ENCODE measurements at regions not wholly inside any gene's neighbourhood (a gene's known extent, or its start where the extent isn't known, plus 50 kb on each side); places are given as distances from the start of the nearest gene placed in this dataset.
A peak's percentile ranks its signal among the peaks of the same experiment; 100 is the strongest.
"Not testable (repeated sequence)": the region's sequence is repeated elsewhere in the genome, so short reads cannot be mapped to it uniquely, and the experiment has no call there.

GRCh38 chr7:133167300-133167699 is 85.4 kb upstream of the CHCHD3 start:
- in situ Hi-C loops (cut with MboI; ENCODE audit: low pct_unique_long_range_greater_than_20kb in 2 of 9, low sequenced_read_pairs in 9 of 9, unreplicated experiment in 9 of 9): no loop called here
- H3K27ac ChIP-seq: no peak overlapping the region
- peaks cover 0 to 8% of the 10 kb centered on the region in 2 donors for H3K4me1 ChIP-seq (replicated peaks in 1 of 2)
- 20 to 75% (median 61%) methylated on average over 1 to 5 of the region's 5 CpGs; no CpG with 5 or more reads in 2 of the 10 experiments for WGBS, 10 experiments
- no peak for ATAC-seq (replicated peaks in 6 of 8)
- no peak overlapping the region for H3K4me3 ChIP-seq

GRCh38 chr7:133169167-133169822 is 83.6 kb upstream of the EXOC4 start:
- ATAC-seq (replicated peaks in 6 of 8); H3K27ac ChIP-seq; in situ Hi-C loops (cut with MboI; ENCODE audit: low pct_unique_long_range_greater_than_20kb in 2 of 9, low sequenced_read_pairs in 9 of 9, unreplicated experiment in 9 of 9); H3K4me1 ChIP-seq (replicated peaks in 1 of 2); H3K4me3 ChIP-seq: not testable (repeated sequence)
- 45 to 100% (median 87%) methylated on average over 1 to 6 of the region's 11 CpGs; no CpG with 5 or more reads in 2 of the 10 experiments for WGBS, 10 experiments

- ATAC-seq (replicated peaks in 6 of 8); in situ Hi-C loops (cut with MboI; ENCODE audit: low pct_unique_long_range_greater_than_20kb in 2 of 9, low sequenced_read_pairs in 9 of 9, unreplicated experiment in 9 of 9); H3K4me1 ChIP-seq (replicated peaks in 1 of 2); H3K27ac ChIP-seq; H3K4me3 ChIP-seq: not testable (repeated sequence)
- no CpG with 5 or more reads among the region's 24 CpGs for WGBS, 10 experiments
Observed at GRCh38 chr7:133177476-133177875, 75.4 kb upstream of the EXOC4 start.

GRCh38 chr7:133180717-133181116 is 72.2 kb upstream of the EXOC4 start:
- 0 to 83% (median 64%) methylated on average over 1 to 4 of the region's 4 CpGs; no CpG with 5 or more reads in 4 of the 10 experiments for WGBS, 10 experiments
- H3K4me3 ChIP-seq: no peak overlapping the region
- in situ Hi-C loops (cut with MboI; ENCODE audit: low pct_unique_long_range_greater_than_20kb in 2 of 9, low sequenced_read_pairs in 9 of 9, unreplicated experiment in 9 of 9): no loop called here
- ATAC-seq (replicated peaks in 6 of 8): no peak
- H3K4me1 ChIP-seq (replicated peaks in 1 of 2): no peaks in the 10 kb centered on the region
- H3K27ac ChIP-seq: no peak overlapping the region

GRCh38 chr7:133183042-133183794 is 69.7 kb upstream of the EXOC4 start:
- Histone ChIP-seq H3K4me1 (replicated peaks in 1 of 2) (no peaks in the 10 kb centered on the region), H3K27ac (no peak overlapping the region), H3K4me3 (no peak overlapping the region)
- ATAC-seq (replicated peaks in 6 of 8): peak in 2 of 8 experiments; percentile 53 to 86
- WGBS, 10 experiments: 40 to 100% (median 89%) methylated on average over 1 to 6 of the region's 10 CpGs; no CpG with 5 or more reads in 2 of the 10 experiments
- in situ Hi-C loops (cut with MboI; ENCODE audit: low pct_unique_long_range_greater_than_20kb in 2 of 9, low sequenced_read_pairs in 9 of 9, unreplicated experiment in 9 of 9): no loop called here

GRCh38 chr7:133183969-133184368 is 68.9 kb upstream of the EXOC4 start:
- in situ Hi-C loops (cut with MboI; ENCODE audit: low pct_unique_long_range_greater_than_20kb in 2 of 9, low sequenced_read_pairs in 9 of 9, unreplicated experiment in 9 of 9): no loop called here
- H3K27ac ChIP-seq: no peak overlapping the region
- no peaks in the 10 kb centered on the region for H3K4me1 ChIP-seq (replicated peaks in 1 of 2)
- 13 to 80% (median 30%) methylated on average over 1 to 2 of the region's 2 CpGs; no CpG with 5 or more reads in 5 of the 10 experiments for WGBS, 10 experiments
- ATAC-seq (replicated peaks in 6 of 8): peak in 2 of 8 experiments; percentile 17 to 50
- no peak overlapping the region for H3K4me3 ChIP-seq

- ATAC-seq (replicated peaks in 6 of 8): no peak
- H3K4me3 ChIP-seq: no peak overlapping the region
- WGBS, 10 experiments: 0 to 88% (median 78%) methylated on average over 1 of the region's 1 CpG; no CpG with 5 or more reads in 4 of the 10 experiments
- no peaks in the 10 kb centered on the region for H3K4me1 ChIP-seq (replicated peaks in 1 of 2)
- in situ Hi-C loops (cut with MboI; ENCODE audit: low pct_unique_long_range_greater_than_20kb in 2 of 9, low sequenced_read_pairs in 9 of 9, unreplicated experiment in 9 of 9): no loop called here
- no peak overlapping the region for H3K27ac ChIP-seq
Observed at GRCh38 chr7:133185512-133185911, 67.4 kb upstream of the EXOC4 start.

GRCh38 chr7:133186060-133186459 is 66.8 kb upstream of the EXOC4 start:
- Histone ChIP-seq H3K27ac (no peak overlapping the region), H3K4me3 (no peak overlapping the region), H3K4me1 (replicated peaks in 1 of 2) (no peaks in the 10 kb centered on the region)
- in situ Hi-C loops (cut with MboI; ENCODE audit: low pct_unique_long_range_greater_than_20kb in 2 of 9, low sequenced_read_pairs in 9 of 9, unreplicated experiment in 9 of 9): no loop called here
- no peak for ATAC-seq (replicated peaks in 6 of 8)
- 0 to 100% (median 100%) methylated on average over 1 of the region's 1 CpG; no CpG with 5 or more reads in 5 of the 10 experiments for WGBS, 10 experiments

GRCh38 chr7:133190172-133190528 is 62.7 kb upstream of the EXOC4 start:
- ATAC-seq (replicated peaks in 6 of 8): no peak
- in situ Hi-C loops (cut with MboI; ENCODE audit: low pct_unique_long_range_greater_than_20kb in 2 of 9, low sequenced_read_pairs in 9 of 9, unreplicated experiment in 9 of 9): no loop called here
- 21 to 100% (median 78%) methylated on average over 1 to 2 of the region's 2 CpGs; no CpG with 5 or more reads in 3 of the 10 experiments for WGBS, 10 experiments
- H3K27ac ChIP-seq: no peak overlapping the region
- H3K4me3 ChIP-seq: no peak overlapping the region
- H3K4me1 ChIP-seq (replicated peaks in 1 of 2): no peaks in the 10 kb centered on the region

GRCh38 chr7:133190650-133191049 is 62.2 kb upstream of the EXOC4 start:
- H3K27ac ChIP-seq: no peak overlapping the region
- in situ Hi-C loops (cut with MboI; ENCODE audit: low pct_unique_long_range_greater_than_20kb in 2 of 9, low sequenced_read_pairs in 9 of 9, unreplicated experiment in 9 of 9): no loop called here
- no peak overlapping the region for H3K4me3 ChIP-seq
- peak in 2 of 8 experiments; percentile 70 to 86 for ATAC-seq (replicated peaks in 6 of 8)
- no peaks in the 10 kb centered on the region for H3K4me1 ChIP-seq (replicated peaks in 1 of 2)
- WGBS, 10 experiments: 0 to 100% (median 70%) methylated on average over 1 of the region's 1 CpG; no CpG with 5 or more reads in 6 of the 10 experiments

GRCh38 chr7:133191787-133192186 is 61.1 kb upstream of the EXOC4 start:
- in situ Hi-C loops (cut with MboI; ENCODE audit: low pct_unique_long_range_greater_than_20kb in 2 of 9, low sequenced_read_pairs in 9 of 9, unreplicated experiment in 9 of 9): no loop called here
- no peak for ATAC-seq (replicated peaks in 6 of 8)
- Histone ChIP-seq H3K4me3 (no peak overlapping the region), H3K27ac (no peak overlapping the region), H3K4me1 (replicated peaks in 1 of 2) (peaks cover under 1 to 1% of the 10 kb centered on the region in 2 donors)
- WGBS, 10 experiments: 8 to 100% (median 76%) methylated on average over 1 to 4 of the region's 4 CpGs; no CpG with 5 or more reads in 1 of the 10 experiments

- 7 to 100% (median 66%) methylated on average over 1 to 4 of the region's 4 CpGs; no CpG with 5 or more reads in 2 of the 10 experiments for WGBS, 10 experiments
- Histone ChIP-seq H3K27ac (no peak overlapping the region), H3K4me3 (no peak overlapping the region), H3K4me1 (replicated peaks in 1 of 2) (peaks cover 15 to 19% of the 10 kb centered on the region in 2 donors)
- no peak for ATAC-seq (replicated peaks in 6 of 8)
- in situ Hi-C loops (cut with MboI; ENCODE audit: low pct_unique_long_range_greater_than_20kb in 2 of 9, low sequenced_read_pairs in 9 of 9, unreplicated experiment in 9 of 9): no loop called here
Observed at GRCh38 chr7:133195868-133196267, 57.0 kb upstream of the EXOC4 start.

GRCh38 chr7:133196856-133197612 is 55.8 kb upstream of the EXOC4 start:
- peak; percentile 38 to 94 (median 86) for ATAC-seq (replicated peaks in 6 of 8)
- Histone ChIP-seq H3K4me3 (no peak overlapping the region), H3K27ac (no peak overlapping the region), H3K4me1 (replicated peaks in 1 of 2) (peaks cover 15 to 19% of the 10 kb centered on the region in 2 donors)
- in situ Hi-C loops (cut with MboI; ENCODE audit: low pct_unique_long_range_greater_than_20kb in 2 of 9, low sequenced_read_pairs in 9 of 9, unreplicated experiment in 9 of 9): no loop called here
- WGBS, 10 experiments: 0 to 58% (median 28%) methylated on average over 1 to 13 of the region's 15 CpGs

Data from motor neuron (in vitro differentiated cells).